ENCODE measurements at regions not wholly inside any gene's neighbourhood (a gene's known extent, or its start where the extent isn't known, plus 50 kb on each side); places are given as distances from the start of the nearest gene placed in this dataset.

DNA sequence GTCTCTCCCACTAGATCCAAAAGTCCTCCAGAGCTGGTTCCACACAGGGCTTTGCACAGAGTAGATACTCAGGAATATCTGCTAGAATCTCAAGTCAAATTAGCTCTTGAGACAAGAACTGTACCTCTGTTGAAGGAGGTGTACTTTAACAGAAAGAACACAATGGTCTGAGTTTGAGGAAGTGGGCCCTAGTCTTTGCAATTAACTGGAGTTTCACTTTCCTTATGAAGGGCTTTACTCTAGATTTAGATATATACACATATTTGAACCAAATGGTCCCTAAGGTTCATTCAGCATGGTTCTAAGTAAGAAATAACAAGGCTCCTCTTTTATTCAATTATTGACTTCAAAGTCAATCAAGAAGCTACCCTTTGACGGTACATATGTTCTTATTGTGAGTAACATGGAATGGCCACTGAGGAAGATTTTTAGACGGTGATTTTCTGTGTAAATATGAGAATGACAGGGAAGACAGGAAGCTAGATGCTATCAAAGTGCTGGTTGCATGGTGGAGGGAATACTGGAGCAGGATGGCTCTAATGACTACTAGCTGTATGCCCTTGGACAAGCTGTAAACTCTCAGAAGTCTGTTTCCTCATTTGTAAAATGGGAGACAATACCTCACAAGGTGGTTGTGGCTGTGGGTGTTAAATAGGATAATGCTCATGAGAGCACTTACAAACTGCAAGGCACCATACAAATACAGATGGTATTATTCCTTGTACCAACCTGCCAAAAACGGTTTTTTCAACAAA is 73.5 kb upstream of the SERTAD2 start:
- CTCF ChIA-PET: interaction anchor here (0.7 to 4.5 kb wide), 24 partner anchors 8 to 140 kb away, joined by 3 to 23 read pairs (median 6); partner anchors contain the start of gene SERTAD2

DNA sequence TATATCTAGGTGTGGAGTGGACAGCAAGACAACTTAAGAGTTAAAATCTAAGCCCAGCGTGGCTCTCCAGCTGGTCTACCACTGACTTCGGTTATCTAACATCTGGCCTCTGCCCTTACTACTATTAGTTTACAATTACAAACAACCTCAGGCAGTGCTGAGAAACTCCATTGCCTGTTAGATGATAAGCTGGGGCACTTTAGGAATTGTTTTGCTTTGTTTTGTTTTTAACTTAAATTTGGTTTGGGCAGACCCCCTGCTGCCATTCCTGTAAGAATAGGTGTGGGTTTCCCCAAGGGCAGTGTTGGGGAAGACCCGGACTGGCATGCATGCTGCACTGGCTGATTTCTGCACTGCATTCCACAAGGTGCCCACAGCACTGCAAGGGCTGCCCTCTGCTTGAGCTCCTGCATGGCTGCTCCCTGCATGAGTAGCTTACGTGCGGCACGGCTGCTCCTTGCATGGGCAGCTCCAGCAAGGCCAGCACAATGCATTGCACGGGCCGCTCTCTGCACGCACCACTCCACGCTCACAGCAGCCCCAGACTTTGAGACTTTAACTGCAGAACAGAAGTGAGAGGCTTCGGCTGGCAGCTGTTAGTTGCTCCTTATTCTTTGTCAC is 74.2 kb upstream of the SERTAD2 start:
- no peak for DNase-seq (ENCODE audit: extremely low spot score)
- TF ChIP-seq, protein P1, sequence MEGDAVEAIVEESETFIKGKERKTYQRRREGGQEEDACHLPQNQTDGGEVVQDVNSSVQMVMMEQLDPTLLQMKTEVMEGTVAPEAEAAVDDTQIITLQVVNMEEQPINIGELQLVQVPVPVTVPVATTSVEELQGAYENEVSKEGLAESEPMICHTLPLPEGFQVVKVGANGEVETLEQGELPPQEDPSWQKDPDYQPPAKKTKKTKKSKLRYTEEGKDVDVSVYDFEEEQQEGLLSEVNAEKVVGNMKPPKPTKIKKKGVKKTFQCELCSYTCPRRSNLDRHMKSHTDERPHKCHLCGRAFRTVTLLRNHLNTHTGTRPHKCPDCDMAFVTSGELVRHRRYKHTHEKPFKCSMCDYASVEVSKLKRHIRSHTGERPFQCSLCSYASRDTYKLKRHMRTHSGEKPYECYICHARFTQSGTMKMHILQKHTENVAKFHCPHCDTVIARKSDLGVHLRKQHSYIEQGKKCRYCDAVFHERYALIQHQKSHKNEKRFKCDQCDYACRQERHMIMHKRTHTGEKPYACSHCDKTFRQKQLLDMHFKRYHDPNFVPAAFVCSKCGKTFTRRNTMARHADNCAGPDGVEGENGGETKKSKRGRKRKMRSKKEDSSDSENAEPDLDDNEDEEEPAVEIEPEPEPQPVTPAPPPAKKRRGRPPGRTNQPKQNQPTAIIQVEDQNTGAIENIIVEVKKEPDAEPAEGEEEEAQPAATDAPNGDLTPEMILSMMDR (IDR thresholded peaks at IDR 0.05; ENCODE audit: control extremely low read depth, extremely low read depth, low read depth, missing control alignments): no peak
- CTCF ChIA-PET: interaction anchor here (0.8 to 4.5 kb wide), 18 partner anchors 8 to 141 kb away, joined by 3 to 23 read pairs (median 6); partner anchors contain the start of gene SERTAD2
- POLR2A ChIA-PET: interaction anchor here (0.6 to 2.0 kb wide), 4 partner anchors 20 to 74 kb away, joined by 4 to 9 read pairs (median 8); partner anchors contain the start of gene SERTAD2

More for the DNA sequence above, 73.5 kb upstream of the SERTAD2 start:
- DNase-seq (ENCODE audit: extremely low spot score): peak; percentile 70
- TF ChIP-seq, protein P1 (IDR thresholded peaks at IDR 0.05; ENCODE audit: control extremely low read depth, extremely low read depth, low read depth, missing control alignments): no peak
- POLR2A ChIA-PET: interaction anchor here (0.6 to 2.0 kb wide), 5 partner anchors 20 to 74 kb away, joined by 4 to 9 read pairs (median 6); partner anchors contain the start of gene SERTAD2

DNA sequence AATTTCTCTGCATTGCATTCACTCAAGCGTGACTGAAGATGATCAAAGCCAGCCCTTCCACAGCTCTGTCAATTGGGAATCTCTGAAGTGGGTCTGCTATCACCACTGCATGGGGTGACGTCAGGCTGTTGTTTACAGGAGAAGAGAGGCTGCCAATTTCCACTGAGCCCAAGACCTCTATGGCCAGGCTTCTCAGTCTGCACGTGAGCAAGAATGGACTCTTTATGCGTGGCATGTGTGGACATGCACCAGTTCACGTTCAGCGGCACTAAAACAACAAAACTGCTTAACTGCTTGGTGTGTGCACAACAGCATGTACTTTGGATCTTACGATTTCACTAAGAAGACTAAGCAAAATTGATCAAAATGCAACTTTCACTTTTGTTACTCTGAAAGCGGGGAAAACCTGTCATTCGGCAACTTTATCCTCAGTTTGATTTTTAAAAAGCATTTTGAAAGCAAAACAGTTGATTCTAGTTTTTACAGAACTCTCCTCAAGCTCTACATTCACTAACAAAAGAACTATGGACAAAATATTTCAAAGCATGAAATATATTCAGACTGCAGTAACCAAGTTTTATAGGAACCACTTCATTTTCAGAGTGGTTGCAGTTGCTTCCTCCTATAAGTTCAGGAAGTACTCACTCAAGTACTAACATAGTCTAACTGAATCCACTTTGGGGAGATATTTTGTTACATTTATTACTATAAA is 77.0 kb upstream of the SERTAD2 start:
- TF ChIP-seq, protein P1 (IDR thresholded peaks at IDR 0.05; ENCODE audit: control extremely low read depth, extremely low read depth, low read depth, missing control alignments): no peak
- ChIA-PET CTCF (interaction anchor here (1.1 to 4.1 kb wide), 5 partner anchors 8 to 85 kb away, joined by 3 to 20 read pairs (median 7); no protein-coding TSS in a partner anchor), POLR2A (no interaction called here)
- no peak for DNase-seq (ENCODE audit: extremely low spot score)

DNA sequence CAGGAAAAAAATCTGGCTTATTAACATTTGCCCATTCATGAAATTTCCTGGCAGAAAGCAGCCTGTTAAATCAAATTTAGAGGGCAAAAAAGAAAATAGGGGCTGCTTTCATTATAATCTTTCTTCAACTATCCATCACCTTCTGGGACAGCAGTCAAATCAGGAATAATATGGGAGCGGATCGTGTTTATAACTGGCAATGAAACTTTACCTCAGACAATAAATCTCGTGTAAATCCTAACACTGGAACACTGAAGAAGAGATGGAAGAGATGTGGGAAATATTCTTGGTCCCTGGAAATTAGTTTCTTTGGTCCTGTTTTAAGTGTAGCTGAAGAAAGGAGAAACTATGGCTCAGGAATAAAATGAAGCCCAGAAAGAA is 77.5 kb upstream of the SERTAD2 start:
- DNase-seq (ENCODE audit: extremely low spot score): no peak
- TF ChIP-seq, protein P1 (IDR thresholded peaks at IDR 0.05; ENCODE audit: control extremely low read depth, extremely low read depth, low read depth, missing control alignments): no peak
- ChIA-PET CTCF (interaction anchor here (1.1 to 2.3 kb wide), 3 partner anchors 11 to 86 kb away, joined by 3 to 7 read pairs (median 5); no protein-coding TSS in a partner anchor), POLR2A (no interaction called here)

DNA sequence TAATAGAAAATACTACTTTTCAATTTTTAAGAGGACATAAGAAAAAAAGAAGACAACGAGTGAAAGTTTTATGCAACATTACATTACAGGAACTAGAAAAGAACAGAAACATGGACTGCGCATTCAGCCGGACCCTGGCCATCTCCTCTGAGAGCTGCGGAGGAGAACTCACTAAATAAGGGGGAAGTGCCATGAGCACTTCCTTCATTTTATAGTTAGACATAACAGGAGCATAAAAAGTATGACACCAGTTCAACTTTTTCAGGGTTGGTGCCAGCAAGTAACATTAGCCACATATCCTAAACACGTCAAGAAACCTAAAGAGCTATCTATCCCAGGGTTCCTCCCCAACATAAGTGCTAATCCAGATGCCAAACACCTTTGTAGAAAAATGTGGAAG is 78.0 kb upstream of the SERTAD2 start:
- ChIA-PET CTCF (interaction anchor here (0.7 to 2.3 kb wide), 5 partner anchors 10 to 86 kb away, joined by 3 to 7 read pairs (median 3); no protein-coding TSS in a partner anchor), POLR2A (no interaction called here)
- TF ChIP-seq, protein P1 (IDR thresholded peaks at IDR 0.05; ENCODE audit: control extremely low read depth, extremely low read depth, low read depth, missing control alignments): no peak
- DNase-seq (ENCODE audit: extremely low spot score): no peak

DNA sequence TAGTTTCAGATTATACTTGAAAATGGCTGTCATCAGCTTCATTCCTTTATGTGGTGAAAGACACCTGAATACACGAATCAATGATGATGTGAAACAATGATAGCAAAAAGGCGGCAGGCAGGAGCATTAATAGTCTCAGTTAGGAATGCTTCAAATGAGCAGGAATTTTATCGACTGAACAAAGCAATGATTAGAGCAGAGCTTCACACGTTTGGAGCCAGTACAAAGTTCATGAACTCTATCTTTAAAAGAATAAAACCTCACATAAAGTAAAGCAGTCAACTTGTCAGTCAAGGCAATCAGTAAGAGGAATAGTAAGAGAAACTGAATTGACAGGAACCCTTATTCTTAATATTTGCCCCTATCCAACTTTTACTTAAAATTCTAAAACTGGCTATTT is 78.4 kb upstream of the SERTAD2 start:
- CTCF ChIA-PET: interaction anchor here (0.7 to 2.3 kb wide), 5 partner anchors 10 to 86 kb away, joined by 3 to 7 read pairs (median 3); no protein-coding TSS in a partner anchor
- no peak for DNase-seq (ENCODE audit: extremely low spot score)
- TF ChIP-seq, protein P1 (IDR thresholded peaks at IDR 0.05; ENCODE audit: control extremely low read depth, extremely low read depth, low read depth, missing control alignments): no peak
- POLR2A ChIA-PET: interaction anchor here (0.7 to 1.0 kb wide), 2 partner anchors 18 to 67 kb away, joined by 3 to 5 read pairs; no protein-coding TSS in a partner anchor
